HepG2 (cell line): ENCODE measurements at regions not wholly inside any gene's neighbourhood (a gene's known extent, or its start where the extent isn't known, plus 50 kb on each side); places are given as distances from the start of the nearest gene placed in this dataset.

ENCODE experiments used
- ATAC-seq: fragments of 200-7000 bp; cut with Tn5 transposase; 3 replicates; pipeline ENCODE4 v1.9.1; 2020; ENCODE audit warnings: mild to moderate bottlenecking, moderate library complexity
- BruUV-seq: library from RNA; stranded (reverse); fragments of 400-500 nt; replicated peaks from 2 replicates; lab custom pipeline; 2021; lab: Mats Ljungman, UMichigan
- CTCF ChIA-PET: fragments of 300-600 bp; formaldehyde crosslinking; extraction: SDS; loops from one replicate; lab custom pipeline; 2021; ENCODE audit warnings: low total read pairs, inconsistent platforms, low intra/inter-chr PET ratio; lab: Yijun Ruan, JAX
- POLR2A ChIA-PET: fragments of 350-600 bp; sonication (Branson Sonifier 250); formaldehyde crosslinking; loops from one replicate; lab custom pipeline; 2020; ENCODE audit warnings: antibody characterized with exemption, inconsistent platforms; lab: Yijun Ruan, JAX
- DNase-seq: peaks from one replicate; pipeline ENCODE4 v3.0.0-alpha.2; 2015; ENCODE audit warnings: low spot score
- FAIRE-seq: peaks from 3 replicates; lab custom pipeline; 2011; peaks lifted over from hg19 to GRCh38; lab: Jason Lieb, UNC
- H2AFZ ChIP-seq: one replicate; pipeline ENCODE4 v1.6.1; 2011; ENCODE audit warnings: low read length, inconsistent platforms
- H3K27ac ChIP-seq: fragments of 300-600 bp; 3 replicates; pipeline ENCODE4 v1.8.0; 2011; ENCODE audit warnings: mixed run types, mild to moderate bottlenecking, mixed read lengths, low read length, inconsistent platforms; ENCODE audit not compliant: insufficient read depth; ENCODE audit errors: extremely low read length
- H3K27me3 ChIP-seq, 2 experiments: fragments of 200-600 bp in 1 of 2; 2 replicates in 1 of 2; 3 replicates in 1 of 2; pipeline versions ENCODE4 v1.6.0 to v1.8.0; 2011; ENCODE audit warnings: low read length in 2 of 2, mild to moderate bottlenecking in 2 of 2, moderate library complexity in 2 of 2, inconsistent platforms in 1 of 2; ENCODE audit not compliant: insufficient read depth in 2 of 2, control insufficient read depth in 1 of 2
- H3K36me3 ChIP-seq, 2 experiments: fragments of 200-600 bp in 1 of 2; replicated peaks in 1 of 2; 2 replicates in 1 of 2; 3 replicates in 1 of 2; pipeline versions ENCODE4 v1.5.1 to v1.8.0; 2011; ENCODE audit warnings: low read length in 2 of 2, inconsistent platforms in 1 of 2; ENCODE audit not compliant: insufficient read depth in 2 of 2, control insufficient read depth in 1 of 2
- H3K4me1 ChIP-seq: 2 replicates; pipeline ENCODE4 v1.5.1; 2012; ENCODE audit warnings: low read length, inconsistent platforms; ENCODE audit not compliant: insufficient read depth
- H3K4me2 ChIP-seq: 2 replicates; pipeline ENCODE4 v1.6.0; 2011; ENCODE audit warnings: low read depth, low read length, inconsistent platforms
- H3K4me3 ChIP-seq, 3 experiments: fragments of 200-600 bp in 1 of 3; sonication (generic), shearing (Covaris generic) in 1 of 3; replicated peaks in 1 of 3; 2 replicates each; pipeline ENCODE4 v1.5.1; 2011 to 2016; ENCODE audit warnings: low read length in 3 of 3, inconsistent platforms in 2 of 3, low read depth in 2 of 3, mild to moderate bottlenecking in 2 of 3, control low read depth in 1 of 3, mixed read lengths in 1 of 3; ENCODE audit not compliant: insufficient read depth in 1 of 3
- H3K79me2 ChIP-seq: one replicate; pipeline ENCODE4 v1.6.1; 2011; ENCODE audit warnings: low read length, inconsistent platforms; ENCODE audit not compliant: insufficient read depth
- H3K9ac ChIP-seq: 2 replicates; pipeline ENCODE4 v1.6.0; 2011; ENCODE audit warnings: mild to moderate bottlenecking, low read depth, low read length, inconsistent platforms; ENCODE audit not compliant: insufficient read depth
- H3K9me3 ChIP-seq: 2 replicates; pipeline ENCODE4 v1.5.1; 2012; ENCODE audit warnings: mild to moderate bottlenecking, low read length
- H4K20me1 ChIP-seq: 2 replicates; pipeline ENCODE4 v1.6.0; 2011; ENCODE audit warnings: inconsistent platforms, mild to moderate bottlenecking, low read length, moderate library complexity; ENCODE audit not compliant: insufficient read depth
- ESRRA ChIP-seq: sonication (generic); formaldehyde crosslinking; IDR thresholded peaks from 2 replicates; pipeline ENCODE4 v1.5.1; 2020; ENCODE audit warnings: mild to moderate bottlenecking, low read depth, missing genetic modification reagents
- KLF13 ChIP-seq: sonication (generic); formaldehyde crosslinking; IDR thresholded peaks from 2 replicates; pipeline ENCODE4 v1.4.0; 2020; ENCODE audit warnings: mild to moderate bottlenecking, missing genetic modification reagents
- ZBTB8A ChIP-seq: sonication (generic); formaldehyde crosslinking; IDR thresholded peaks from 2 replicates; pipeline ENCODE4 v1.4.0; 2020; ENCODE audit warnings: mild to moderate bottlenecking, low read depth, missing genetic modification reagents, borderline replicate concordance
- WGBS: methylation state at CpG from one replicate; pipeline ENCODE4 v1.1.6; 2017; ENCODE audit warnings: low lambda C conversion rate; 5-methylcytosine and 5-hydroxymethylcytosine counted together
- in situ Hi-C: cut with HindIII; loops from 2 replicates; pipeline ENCODE4 v1.10.0; 2017; ENCODE audit warnings: low pct_unique_long_range_greater_than_20kb; ENCODE audit not compliant: extremely low pct_ligation_motif_present
- intact Hi-C: fragments of 100-400 bp; cut with micrococcal nuclease; formaldehyde crosslinking; loops from one replicate; pipeline ENCODE4 v1.10.0; 2022; ENCODE audit not compliant: unreplicated experiment
- TF ChIP-seq, protein P1 (sequence below), 2 experiments: fragments of 450-650 bp in 1 of 2; sonication (generic) in 1 of 2; formaldehyde crosslinking; IDR thresholded peaks; 2 replicates each; pipeline versions ENCODE4 v1.5.0 to v1.8.0; 2020 to 2022; ENCODE audit warnings: mild to moderate bottlenecking in 1 of 2, missing genetic modification reagents in 1 of 2

DNA sequence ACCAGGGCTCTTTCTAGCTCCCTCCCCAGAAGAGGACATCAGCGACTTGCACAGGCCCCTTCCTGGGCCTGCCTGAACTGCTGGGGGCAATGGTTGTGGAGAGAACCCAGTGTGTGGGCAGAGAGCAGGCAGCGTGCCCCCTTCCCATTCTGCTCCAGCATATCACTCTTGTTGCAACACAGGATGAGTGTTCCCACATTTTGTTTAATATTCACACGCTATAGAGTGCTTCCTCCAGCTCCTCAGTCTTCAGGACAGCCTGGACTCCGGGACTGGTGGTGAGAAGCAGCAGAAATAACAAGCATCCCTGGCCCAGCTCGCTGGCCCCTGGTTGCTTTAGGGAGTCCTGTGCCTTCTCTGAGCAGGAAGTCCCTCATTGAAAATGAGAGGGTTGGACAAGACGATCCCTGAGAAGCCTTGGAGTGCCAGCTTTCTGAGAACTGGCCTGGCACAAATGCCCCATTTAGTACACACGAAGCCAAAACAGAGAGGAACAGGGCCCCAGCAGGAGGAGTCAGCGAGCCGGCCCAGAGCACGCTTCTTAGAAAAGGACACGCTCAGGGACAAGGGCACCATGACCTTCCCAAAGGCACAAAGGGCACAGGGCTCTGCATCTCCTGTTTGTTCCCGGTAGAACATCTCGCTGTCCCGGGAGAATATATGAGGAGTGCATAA is 84.2 kb upstream of the FOXC1 start:
- WGBS = 21% methylated on average over 13 of the region's 14 CpGs
- peak; percentile 87 for TF ChIP-seq ESRRA (CRISPR knock-in tag)
- no peak for TF ChIP-seq ZBTB8A
- in situ Hi-C loops (no loop called here), intact Hi-C loops (no loop called here)
- Histone ChIP-seq H4K20me1 (no peaks in the 10 kb centered on the region), H3K79me2 (no peaks in the 10 kb centered on the region), H3K4me2 (no peak overlapping the region), H2AFZ (no peak overlapping the region), H3K4me3 (no peak overlapping the region), H3K27me3 (peaks cover 8 to 84% of the 10 kb centered on the region in 2 experiments), H3K4me1 (no peaks in the 10 kb centered on the region), H3K9ac (no peak overlapping the region), H3K27ac (no peak overlapping the region), H3K9me3 (no peaks in the 10 kb centered on the region), H3K36me3 (no peaks in the 10 kb centered on the region)
- CTCF ChIA-PET = no interaction called here
- POLR2A ChIA-PET = no interaction called here
- BruUV-seq = no TSS peak
- DNase-seq (no peak), FAIRE-seq (no peak), ATAC-seq (peak; percentile 31)

DNA sequence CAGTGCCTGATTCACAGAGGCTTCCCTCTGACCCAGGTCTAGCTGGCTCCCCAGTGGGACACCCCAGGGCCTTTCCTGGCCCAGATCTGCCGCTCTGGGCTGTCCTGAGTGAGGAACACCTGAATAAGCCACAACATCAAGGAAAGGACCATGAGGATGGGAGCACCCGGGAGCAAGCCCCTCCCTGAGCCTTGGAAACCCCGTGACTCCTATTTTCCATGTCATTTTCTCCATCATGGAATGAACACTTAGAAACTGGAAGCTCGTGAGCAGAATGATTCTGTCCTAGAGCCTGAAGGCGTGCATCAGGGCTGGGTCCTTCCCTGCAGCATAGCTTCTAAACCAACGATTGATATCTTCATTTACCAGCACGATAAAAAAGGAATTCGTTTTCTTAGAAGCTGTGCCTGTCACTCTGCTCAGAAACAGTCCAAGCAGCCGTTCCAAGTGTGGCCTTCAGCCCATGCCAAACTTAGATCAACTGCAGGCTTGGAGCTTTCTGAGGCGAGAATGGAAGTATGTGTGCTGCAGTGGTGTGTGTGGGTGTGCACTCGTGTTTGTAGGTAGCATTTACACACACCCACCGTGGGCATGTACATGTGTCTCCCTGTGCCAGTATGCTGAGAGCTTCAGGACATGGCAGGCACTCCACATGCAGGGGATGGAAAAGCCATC is 83.2 kb upstream of the FOXC1 start:
- FAIRE-seq = no peak
- no peaks in the 10 kb centered on the region for H3K9me3 ChIP-seq
- no peak for TF ChIP-seq KLF13 (CRISPR knock-in tag)
- TF ChIP-seq, protein P1, sequence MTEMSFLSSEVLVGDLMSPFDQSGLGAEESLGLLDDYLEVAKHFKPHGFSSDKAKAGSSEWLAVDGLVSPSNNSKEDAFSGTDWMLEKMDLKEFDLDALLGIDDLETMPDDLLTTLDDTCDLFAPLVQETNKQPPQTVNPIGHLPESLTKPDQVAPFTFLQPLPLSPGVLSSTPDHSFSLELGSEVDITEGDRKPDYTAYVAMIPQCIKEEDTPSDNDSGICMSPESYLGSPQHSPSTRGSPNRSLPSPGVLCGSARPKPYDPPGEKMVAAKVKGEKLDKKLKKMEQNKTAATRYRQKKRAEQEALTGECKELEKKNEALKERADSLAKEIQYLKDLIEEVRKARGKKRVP (CRISPR knock-in tag; IDR thresholded peaks at IDR 0.05) = no peak
- TF ChIP-seq, all 625 proteins: peak for 0
- Histone ChIP-seq H3K27ac (no peak overlapping the region), H3K27me3 (peaks cover 8 to 80% of the 10 kb centered on the region in 2 experiments), H3K4me1 (no peaks in the 10 kb centered on the region), H3K36me3 (no peaks in the 10 kb centered on the region), H3K9ac (no peak overlapping the region), H3K4me3 (no peak overlapping the region), H3K4me2 (no peak overlapping the region), H2AFZ (no peak overlapping the region), H3K79me2 (no peaks in the 10 kb centered on the region), H4K20me1 (no peaks in the 10 kb centered on the region)
- 8% methylated on average over 11 of the region's 12 CpGs for WGBS
- ATAC-seq (no peak; the same call in 2 of the 3 replicates), DNase-seq (no peak)
- ChIA-PET POLR2A (no interaction called here), CTCF (no interaction called here)
- BruUV-seq = no TSS peak
- in situ Hi-C loops = no loop called here
- intact Hi-C loops = no loop called here
